B cell (primary cell): ENCODE measurements at regions not wholly inside any gene's neighbourhood (a gene's known extent, or its start where the extent isn't known, plus 50 kb on each side); places are given as distances from the start of the nearest gene placed in this dataset.

Experiments
- ATAC-seq: fragments of 200-7000 bp; cut with Tn5 transposase; one replicate; pipeline ENCODE4 v1.10.0; 2021; ENCODE audit warnings: low read depth, mild to moderate bottlenecking, moderate number of reproducible peaks, moderate library complexity
- CTCF ChIA-PET: fragments of 350-600 bp; sonication (Branson Sonifier 250); formaldehyde crosslinking; loops from one replicate; lab custom pipeline; 2021; ENCODE audit warnings: antibody characterized with exemption, inconsistent platforms; lab: Charles Lee
- POLR2A ChIA-PET: fragments of 350-600 bp; sonication (Branson Sonifier 250); formaldehyde crosslinking; loops from one replicate; lab custom pipeline; 2021; ENCODE audit warnings: antibody characterized with exemption; lab: Charles Lee
- DNase-seq: peaks from one replicate; pipeline ENCODE4 v3.0.0; 2013
- H2AFZ ChIP-seq: 2 replicates; pipeline ENCODE4 v1.6.1; 2012; ENCODE audit warnings: mild to moderate bottlenecking, low read depth, low read length; ENCODE audit not compliant: insufficient read depth, poor library complexity, severe bottlenecking
- H3K27ac ChIP-seq, 2 donors: 1 replicate in 1 of 2; 2 replicates in 1 of 2; pipeline ENCODE4 v1.5.1; 2012 to 2013; ENCODE audit warnings: low read length in 2 of 2, mild to moderate bottlenecking in 2 of 2, moderate library complexity in 1 of 2
- H3K27me3 ChIP-seq, 4 experiments: fragments of 200-600 bp in 1 of 4; sonication (generic) in 1 of 4; replicated peaks in 1 of 4; 1 replicate in 2 of 4; 2 replicates in 2 of 4; pipeline versions ENCODE4 v1.6.1 to v1.7.0; 2013 to 2016; ENCODE audit warnings: low read length in 3 of 4, mild to moderate bottlenecking in 2 of 4, mixed read lengths in 1 of 4, moderate library complexity in 1 of 4; ENCODE audit not compliant: insufficient read depth in 4 of 4, control insufficient read depth in 3 of 4; ENCODE audit errors: control extremely low read depth in 1 of 4
- H3K36me3 ChIP-seq, 2 experiments: replicated peaks in 1 of 2; 1 replicate in 1 of 2; 2 replicates in 1 of 2; pipeline versions ENCODE4 v1.6.1 to v1.7.1; 2013; ENCODE audit warnings: low read length in 1 of 2; ENCODE audit not compliant: insufficient read depth in 2 of 2, control insufficient read depth in 1 of 2; ENCODE audit errors: control extremely low read depth in 1 of 2, extremely low read depth in 1 of 2
- H3K4me1 ChIP-seq, 2 donors: fragments of 200-600 bp in 1 of 2; sonication (generic) in 1 of 2; 1 replicate in 1 of 2; 2 replicates in 1 of 2; pipeline versions ENCODE4 v1.5.1 to v1.6.1; 2013 to 2017; ENCODE audit warnings: low read length in 2 of 2; ENCODE audit not compliant: control insufficient read depth in 2 of 2, insufficient read depth in 2 of 2
- H3K4me2 ChIP-seq: replicated peaks from 2 replicates; pipeline ENCODE3; 2012; ENCODE audit warnings: mild to moderate bottlenecking, low read depth, low read length; ENCODE audit not compliant: poor library complexity, severe bottlenecking
- H3K4me3 ChIP-seq, 5 experiments: fragments of 200-600 bp in 1 of 5; sonication (generic) in 1 of 5; 1 replicate in 3 of 5; 2 replicates in 2 of 5; pipeline versions ENCODE4 v1.5.1 to v1.7.0; 2011 to 2016; ENCODE audit warnings: low read length in 4 of 5, mild to moderate bottlenecking in 4 of 5, low read depth in 2 of 5, control low read depth in 1 of 5, moderate library complexity in 1 of 5; ENCODE audit not compliant: insufficient read depth in 1 of 5; ENCODE audit errors: control extremely low read depth in 1 of 5, extremely low read depth in 1 of 5
- H3K79me2 ChIP-seq: fragments of 200-600 bp; sonication (generic); one replicate; pipeline ENCODE4 v1.6.0; 2016; ENCODE audit warnings: low read length; ENCODE audit not compliant: control insufficient read depth, insufficient read depth
- H3K9ac ChIP-seq: fragments of 200-600 bp; sonication (generic); 2 replicates; pipeline ENCODE4 v1.6.1; 2017; ENCODE audit warnings: mild to moderate bottlenecking, low read length, moderate library complexity
- H3K9me3 ChIP-seq, 3 donors: one replicate each; pipeline versions ENCODE4 v1.6.1 to v1.7.1; 2013; ENCODE audit warnings: low read length in 2 of 3; ENCODE audit not compliant: control insufficient read depth in 2 of 3, insufficient read depth in 1 of 3; ENCODE audit errors: control extremely low read depth in 1 of 3
- H4K20me1 ChIP-seq: 2 replicates; pipeline ENCODE4 v1.6.0; 2012; ENCODE audit warnings: mild to moderate bottlenecking, low read length; ENCODE audit not compliant: insufficient read depth, control insufficient read depth, poor library complexity, severe bottlenecking
- H3K27ac Mint-ChIP-seq: one replicate; pipeline ENCODE4 v1.8.0; 2021; ENCODE audit warnings: mixed read lengths
- H3K27me3 Mint-ChIP-seq: one replicate; pipeline ENCODE4 v1.8.0; 2021; ENCODE audit warnings: mixed read lengths
- H3K4me1 Mint-ChIP-seq: one replicate; pipeline ENCODE4 v1.8.0; 2021; ENCODE audit warnings: mixed read lengths
- H3K4me3 Mint-ChIP-seq: one replicate; pipeline ENCODE4 v1.8.0; 2021; ENCODE audit warnings: mixed read lengths
- H3K9me3 Mint-ChIP-seq: one replicate; pipeline ENCODE4 v1.8.0; 2022; ENCODE audit warnings: mixed read lengths; ENCODE audit not compliant: insufficient read depth
- EZH2 ChIP-seq: IDR thresholded peaks from 2 replicates; pipeline ENCODE4 v1.6.1; 2012; ENCODE audit warnings: borderline replicate concordance, low read depth, mild to moderate bottlenecking, moderate library complexity, low read length; ENCODE audit not compliant: insufficient read depth, poor library complexity, severe bottlenecking
- WGBS: methylation state at CpG from one replicate; pipeline ENCODE4 v1.1.5; 2013; ENCODE audit warnings: missing lambda C conversion rate; ENCODE audit not compliant: insufficient coverage; 5-methylcytosine and 5-hydroxymethylcytosine counted together
- intact Hi-C: fragments of 100-400 bp; cut with micrococcal nuclease; formaldehyde crosslinking; loops from one replicate; pipeline ENCODE4 v1.10.0; 2022
- TF ChIP-seq, protein P1 (sequence below): fragments of 200-600 bp; IDR thresholded peaks from one replicate; pipeline ENCODE4 v1.8.0; 2022; ENCODE audit warnings: antibody characterized with exemption, mild to moderate bottlenecking

DNA sequence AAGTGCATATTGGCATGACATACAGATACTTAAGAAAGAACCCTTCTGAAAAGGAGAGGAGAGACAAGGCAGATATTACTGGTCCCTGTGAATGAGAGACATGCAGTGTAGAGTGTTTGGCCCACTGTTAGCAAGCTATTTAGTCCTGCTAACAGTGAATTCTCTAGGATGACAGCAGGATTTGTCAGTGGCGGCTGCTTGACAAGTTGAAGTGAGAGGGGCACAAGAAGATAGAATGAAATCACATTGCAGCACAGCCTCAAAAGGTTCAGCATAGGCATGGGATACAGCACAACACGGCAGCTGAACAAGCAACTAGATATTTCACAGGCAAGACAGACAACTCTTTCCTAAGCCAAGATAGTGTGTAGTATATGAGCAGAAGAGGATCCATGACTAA, 407.9 kb downstream of the PLA2G4A start:
- Mint-ChIP-seq H3K4me1 (no peaks in the 10 kb centered on the region), H3K27me3 (no peaks in the 10 kb centered on the region), H3K4me3 (no peak overlapping the region), H3K9me3 (no peaks in the 10 kb centered on the region), H3K27ac (no peak overlapping the region)
- no peak for TF ChIP-seq EZH2
- TF ChIP-seq, protein P1, sequence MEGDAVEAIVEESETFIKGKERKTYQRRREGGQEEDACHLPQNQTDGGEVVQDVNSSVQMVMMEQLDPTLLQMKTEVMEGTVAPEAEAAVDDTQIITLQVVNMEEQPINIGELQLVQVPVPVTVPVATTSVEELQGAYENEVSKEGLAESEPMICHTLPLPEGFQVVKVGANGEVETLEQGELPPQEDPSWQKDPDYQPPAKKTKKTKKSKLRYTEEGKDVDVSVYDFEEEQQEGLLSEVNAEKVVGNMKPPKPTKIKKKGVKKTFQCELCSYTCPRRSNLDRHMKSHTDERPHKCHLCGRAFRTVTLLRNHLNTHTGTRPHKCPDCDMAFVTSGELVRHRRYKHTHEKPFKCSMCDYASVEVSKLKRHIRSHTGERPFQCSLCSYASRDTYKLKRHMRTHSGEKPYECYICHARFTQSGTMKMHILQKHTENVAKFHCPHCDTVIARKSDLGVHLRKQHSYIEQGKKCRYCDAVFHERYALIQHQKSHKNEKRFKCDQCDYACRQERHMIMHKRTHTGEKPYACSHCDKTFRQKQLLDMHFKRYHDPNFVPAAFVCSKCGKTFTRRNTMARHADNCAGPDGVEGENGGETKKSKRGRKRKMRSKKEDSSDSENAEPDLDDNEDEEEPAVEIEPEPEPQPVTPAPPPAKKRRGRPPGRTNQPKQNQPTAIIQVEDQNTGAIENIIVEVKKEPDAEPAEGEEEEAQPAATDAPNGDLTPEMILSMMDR: no peak
- no peak for DNase-seq
- H2AFZ ChIP-seq: no peak overlapping the region
- ChIA-PET POLR2A (no interaction called here), CTCF (no interaction called here)
- H3K9me3 ChIP-seq: no peaks in the 10 kb centered on the region
- 100% methylated on average over 2 of the region's 2 CpGs for WGBS
- no peak overlapping the region for H3K4me3 ChIP-seq
- H3K36me3 ChIP-seq: no peaks in the 10 kb centered on the region
- no peak overlapping the region for H3K27ac ChIP-seq
- no peaks in the 10 kb centered on the region for H3K27me3 ChIP-seq
- H4K20me1 ChIP-seq: no peaks in the 10 kb centered on the region
- ATAC-seq: no peak
- H3K9ac ChIP-seq: no peak overlapping the region
- H3K4me2 ChIP-seq: no peak overlapping the region
- H3K79me2 ChIP-seq: no peaks in the 10 kb centered on the region
- intact Hi-C loops: no loop called here
- H3K4me1 ChIP-seq: no peaks in the 10 kb centered on the region

- DNase-seq: no peak
- Histone ChIP-seq H3K27ac (no peak overlapping the region), H3K27me3 (no peaks in the 10 kb centered on the region), H3K9me3 (no peaks in the 10 kb centered on the region), H3K36me3 (no peaks in the 10 kb centered on the region), H3K9ac (no peak overlapping the region), H4K20me1 (no peaks in the 10 kb centered on the region), H3K4me1 (no peaks in the 10 kb centered on the region), H3K4me3 (no peak overlapping the region), H3K4me2 (no peak overlapping the region), H2AFZ (no peak overlapping the region), H3K79me2 (no peaks in the 10 kb centered on the region)
- no peak for TF ChIP-seq EZH2
- TF ChIP-seq, protein P1: no peak
- no peaks in the 10 kb centered on the region for H3K4me1 Mint-ChIP-seq
- ATAC-seq: no peak
- no peaks in the 10 kb centered on the region for H3K9me3 Mint-ChIP-seq
- no peak overlapping the region for H3K27ac Mint-ChIP-seq
- intact Hi-C loops: no loop called here
- 100% methylated on average over 2 of the region's 3 CpGs for WGBS
- CTCF ChIA-PET: no interaction called here
- H3K4me3 Mint-ChIP-seq: no peak overlapping the region
- H3K27me3 Mint-ChIP-seq: no peaks in the 10 kb centered on the region
- POLR2A ChIA-PET: no interaction called here
Measured at GRCh38 chr1:187237542-187237941, 408.8 kb downstream of the PLA2G4A start.
